ENCODE measurements at regions not wholly inside any gene's neighbourhood (a gene's known extent, or its start where the extent isn't known, plus 50 kb on each side); places are given as distances from the start of the nearest gene placed in this dataset.

- TF ChIP-seq POLR2A (IDR thresholded peaks at IDR 0.05) = no peak
- TF ChIP-seq CTCF (IDR thresholded peaks at IDR 0.05) = no peak
Observed at GRCh38 chr9:90251316-90251715, 391.3 kb downstream of the DIRAS2 start.
